ENCODE measurements at regions not wholly inside any gene's neighbourhood (a gene's known extent, or its start where the extent isn't known, plus 50 kb on each side); places are given as distances from the start of the nearest gene placed in this dataset.

DNA sequence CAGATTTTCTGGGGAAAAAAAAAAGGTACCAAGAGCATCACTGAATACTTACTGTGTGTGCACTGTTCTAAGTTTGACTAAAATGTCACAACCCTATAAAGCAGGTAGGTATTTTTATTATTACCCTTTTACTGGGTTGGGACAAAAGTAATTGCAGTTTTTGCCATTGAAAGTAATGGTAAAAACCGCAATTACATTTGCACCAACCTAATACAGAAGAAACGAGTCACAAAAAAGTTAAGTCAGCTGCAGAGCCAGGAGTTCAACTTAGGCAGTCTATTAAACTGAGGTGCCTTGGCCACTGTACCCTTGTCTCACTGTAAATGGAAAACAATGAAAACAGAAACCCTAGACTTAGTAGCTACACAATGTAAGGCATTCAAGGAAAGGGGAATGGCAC lies 281.9 kb downstream of the SUCLA2 start:
- TF ChIP-seq CTCF (IDR thresholded peaks at IDR 0.05): no peak
- no peak for TF ChIP-seq POLR2AphosphoS5 (IDR thresholded peaks at IDR 0.05)
